ENCODE measurements at regions not wholly inside any gene's neighbourhood (a gene's known extent, or its start where the extent isn't known, plus 50 kb on each side); places are given as distances from the start of the nearest gene placed in this dataset.

GRCh38 chr6:26271668-26272024 is 93.4 kb upstream of the BTN3A2 start:
- peaks cover 42 to 44% of the 10 kb centered on the region in 2 experiments for H3K4me1 ChIP-seq (ENCODE audit: control insufficient read depth in 1 of 2, insufficient read depth in 1 of 2, low read depth in 1 of 2, low read length in 1 of 2)
- TF ChIP-seq CTCF (IDR thresholded peaks at IDR 0.05): no peak
- no peaks in the 10 kb centered on the region for H3K36me3 ChIP-seq
- peak overlapping the region; percentile 84 for H3K27ac ChIP-seq
- H3K4me3 ChIP-seq (ENCODE audit: low read depth in 1 of 2, low read length in 1 of 2): peak overlapping the region; percentile 65 to 68
- H3K27me3 ChIP-seq: peaks cover 19% of the 10 kb centered on the region
- no peaks in the 10 kb centered on the region for H3K9me3 ChIP-seq

DNA sequence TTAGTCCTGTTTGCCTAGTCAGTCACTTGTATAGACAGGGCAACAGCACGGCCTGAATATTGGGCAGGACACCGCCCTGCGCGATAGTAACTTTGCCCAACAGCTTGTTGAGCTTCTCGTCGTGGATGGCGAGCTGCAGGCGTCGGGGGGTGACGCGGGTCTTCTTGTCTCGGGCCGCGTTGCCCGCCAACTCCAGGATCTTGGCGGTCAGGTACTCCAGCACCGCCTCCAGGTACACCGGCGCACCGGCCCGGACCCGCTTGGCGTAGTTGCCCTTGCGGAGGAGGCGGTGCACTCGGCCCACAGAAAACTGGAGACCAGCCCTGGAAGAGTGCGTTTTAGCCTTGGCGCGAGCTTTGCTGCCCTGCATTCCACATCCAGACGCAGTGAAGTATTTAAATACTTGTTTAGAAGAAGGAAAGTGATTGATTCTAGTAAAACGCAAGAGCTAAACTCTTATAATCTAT is 92.8 kb upstream of the BTN3A2 start:
- Histone ChIP-seq H3K27ac (peak overlapping the region; percentile 84), H3K4me3 (ENCODE audit: low read depth in 1 of 2, low read length in 1 of 2) (peak overlapping the region; percentile 65 to 68), H3K36me3 (no peaks in the 10 kb centered on the region), H3K27me3 (peaks cover 19% of the 10 kb centered on the region), H3K4me1 (ENCODE audit: control insufficient read depth in 1 of 2, insufficient read depth in 1 of 2, low read depth in 1 of 2, low read length in 1 of 2) (peaks cover 42 to 44% of the 10 kb centered on the region in 2 experiments), H3K9me3 (no peaks in the 10 kb centered on the region)
- no peak for TF ChIP-seq CTCF (IDR thresholded peaks at IDR 0.05)

GRCh38 chr6:26273673-26274588 is 91.1 kb upstream of the BTN3A2 start:
- Histone ChIP-seq H3K36me3 (no peaks in the 10 kb centered on the region), H3K4me1 (ENCODE audit: control insufficient read depth in 1 of 2, insufficient read depth in 1 of 2, low read depth in 1 of 2, low read length in 1 of 2) (peaks cover 42 to 44% of the 10 kb centered on the region in 2 experiments), H3K9me3 (no peaks in the 10 kb centered on the region), H3K27me3 (peaks cover 19% of the 10 kb centered on the region), H3K27ac (peak overlapping the region; percentile 84), H3K4me3 (ENCODE audit: low read depth in 1 of 2, low read length in 1 of 2) (peak overlapping the region; percentile 65 to 68)
- TF ChIP-seq CTCF (IDR thresholded peaks at IDR 0.05): no peak

DNA sequence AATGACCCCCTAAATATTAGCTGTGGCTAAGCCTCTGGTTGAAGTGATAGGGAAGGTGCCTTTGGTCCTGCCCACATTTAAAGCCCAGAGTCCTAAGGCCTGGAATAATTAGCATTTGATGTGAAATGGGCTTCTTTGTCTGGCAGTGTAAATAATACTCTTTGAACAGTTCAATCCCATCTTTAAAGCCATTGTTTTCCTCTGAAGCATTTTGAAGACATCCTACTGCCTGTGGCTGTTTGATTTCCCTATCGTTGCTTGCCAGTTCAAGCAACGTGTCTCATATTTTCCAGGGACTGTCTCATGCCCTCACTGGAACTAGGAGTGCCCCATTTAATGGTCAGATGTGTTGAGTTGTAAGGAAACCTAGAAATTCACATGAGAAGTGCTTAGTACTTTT is 89.3 kb upstream of the BTN3A2 start:
- Histone ChIP-seq H3K4me1 (ENCODE audit: control insufficient read depth in 1 of 2, insufficient read depth in 1 of 2, low read depth in 1 of 2, low read length in 1 of 2) (peaks cover 35 to 37% of the 10 kb centered on the region in 2 experiments), H3K9me3 (no peaks in the 10 kb centered on the region), H3K27ac (no peak overlapping the region), H3K27me3 (peaks cover 17% of the 10 kb centered on the region), H3K36me3 (peaks cover 6% of the 10 kb centered on the region), H3K4me3 (ENCODE audit: low read depth in 1 of 2, low read length in 1 of 2) (no peak overlapping the region)
- TF ChIP-seq CTCF (IDR thresholded peaks at IDR 0.05): no peak

DNA sequence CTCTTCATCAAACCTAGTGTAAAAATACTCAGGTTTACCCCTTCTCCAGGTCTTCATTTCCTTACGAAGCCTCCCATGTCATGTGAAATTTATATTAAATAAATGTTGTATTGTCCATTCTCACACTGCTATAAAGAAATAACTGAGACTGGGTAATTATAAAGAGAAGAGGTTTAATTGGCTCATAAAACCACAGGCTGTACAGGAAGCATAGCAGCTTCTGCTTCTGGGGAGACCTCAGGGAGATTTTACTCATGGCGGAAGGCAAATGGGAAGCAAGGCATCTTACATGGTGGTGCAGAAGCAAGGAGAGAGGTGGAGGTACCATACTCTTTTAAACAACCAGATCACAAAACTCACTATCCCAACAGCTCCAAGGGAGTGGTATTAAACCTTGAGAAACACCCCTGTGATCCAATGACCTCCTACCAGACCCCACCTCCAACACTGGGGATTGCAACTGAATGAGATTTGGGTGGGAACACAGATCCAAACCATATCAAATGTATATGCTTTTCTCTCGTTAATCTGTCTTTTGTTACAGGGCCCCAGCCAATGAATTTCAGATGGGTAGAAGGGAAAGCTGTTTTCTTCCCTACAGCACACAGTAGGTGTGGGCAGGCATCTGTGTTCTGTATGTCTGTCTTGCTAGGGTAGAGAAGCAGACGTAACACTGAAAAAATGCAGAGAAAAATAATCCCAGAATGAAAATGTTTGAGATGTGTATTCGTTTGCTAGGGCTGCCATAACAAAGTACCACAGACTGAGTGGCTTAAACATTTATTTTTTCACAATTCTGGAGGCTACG is 88.0 kb upstream of the BTN3A2 start:
- TF ChIP-seq CTCF (IDR thresholded peaks at IDR 0.05): no peak
- no peak overlapping the region for H3K4me3 ChIP-seq (ENCODE audit: low read depth in 1 of 2, low read length in 1 of 2)
- no peak overlapping the region for H3K27ac ChIP-seq
- H3K27me3 ChIP-seq: peaks cover 4% of the 10 kb centered on the region
- peaks cover 21 to 24% of the 10 kb centered on the region in 2 experiments for H3K4me1 ChIP-seq (ENCODE audit: control insufficient read depth in 1 of 2, insufficient read depth in 1 of 2, low read depth in 1 of 2, low read length in 1 of 2)
- H3K9me3 ChIP-seq: no peaks in the 10 kb centered on the region
- peaks cover 9% of the 10 kb centered on the region for H3K36me3 ChIP-seq

Measured in neutrophil (primary cell).